ENCODE measurements at regions not wholly inside any gene's neighbourhood (a gene's known extent, or its start where the extent isn't known, plus 50 kb on each side); places are given as distances from the start of the nearest gene placed in this dataset.

- TF ChIP-seq FOXA2 (IDR thresholded peaks at IDR 0.05) = no peak
- TF ChIP-seq RAD21 (IDR thresholded peaks at IDR 0.05) = no peak
- TF ChIP-seq ZBTB33 (IDR thresholded peaks at IDR 0.05) = no peak
- TF ChIP-seq, protein P1, sequence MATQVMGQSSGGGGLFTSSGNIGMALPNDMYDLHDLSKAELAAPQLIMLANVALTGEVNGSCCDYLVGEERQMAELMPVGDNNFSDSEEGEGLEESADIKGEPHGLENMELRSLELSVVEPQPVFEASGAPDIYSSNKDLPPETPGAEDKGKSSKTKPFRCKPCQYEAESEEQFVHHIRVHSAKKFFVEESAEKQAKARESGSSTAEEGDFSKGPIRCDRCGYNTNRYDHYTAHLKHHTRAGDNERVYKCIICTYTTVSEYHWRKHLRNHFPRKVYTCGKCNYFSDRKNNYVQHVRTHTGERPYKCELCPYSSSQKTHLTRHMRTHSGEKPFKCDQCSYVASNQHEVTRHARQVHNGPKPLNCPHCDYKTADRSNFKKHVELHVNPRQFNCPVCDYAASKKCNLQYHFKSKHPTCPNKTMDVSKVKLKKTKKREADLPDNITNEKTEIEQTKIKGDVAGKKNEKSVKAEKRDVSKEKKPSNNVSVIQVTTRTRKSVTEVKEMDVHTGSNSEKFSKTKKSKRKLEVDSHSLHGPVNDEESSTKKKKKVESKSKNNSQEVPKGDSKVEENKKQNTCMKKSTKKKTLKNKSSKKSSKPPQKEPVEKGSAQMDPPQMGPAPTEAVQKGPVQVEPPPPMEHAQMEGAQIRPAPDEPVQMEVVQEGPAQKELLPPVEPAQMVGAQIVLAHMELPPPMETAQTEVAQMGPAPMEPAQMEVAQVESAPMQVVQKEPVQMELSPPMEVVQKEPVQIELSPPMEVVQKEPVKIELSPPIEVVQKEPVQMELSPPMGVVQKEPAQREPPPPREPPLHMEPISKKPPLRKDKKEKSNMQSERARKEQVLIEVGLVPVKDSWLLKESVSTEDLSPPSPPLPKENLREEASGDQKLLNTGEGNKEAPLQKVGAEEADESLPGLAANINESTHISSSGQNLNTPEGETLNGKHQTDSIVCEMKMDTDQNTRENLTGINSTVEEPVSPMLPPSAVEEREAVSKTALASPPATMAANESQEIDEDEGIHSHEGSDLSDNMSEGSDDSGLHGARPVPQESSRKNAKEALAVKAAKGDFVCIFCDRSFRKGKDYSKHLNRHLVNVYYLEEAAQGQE (IDR thresholded peaks at IDR 0.05) = no peak
- no peak for TF ChIP-seq TAF1 (conservative IDR thresholded peaks at IDR 0.05)
- no peak for TF ChIP-seq JUND (IDR thresholded peaks at IDR 0.05)
- TF ChIP-seq, protein P2, sequence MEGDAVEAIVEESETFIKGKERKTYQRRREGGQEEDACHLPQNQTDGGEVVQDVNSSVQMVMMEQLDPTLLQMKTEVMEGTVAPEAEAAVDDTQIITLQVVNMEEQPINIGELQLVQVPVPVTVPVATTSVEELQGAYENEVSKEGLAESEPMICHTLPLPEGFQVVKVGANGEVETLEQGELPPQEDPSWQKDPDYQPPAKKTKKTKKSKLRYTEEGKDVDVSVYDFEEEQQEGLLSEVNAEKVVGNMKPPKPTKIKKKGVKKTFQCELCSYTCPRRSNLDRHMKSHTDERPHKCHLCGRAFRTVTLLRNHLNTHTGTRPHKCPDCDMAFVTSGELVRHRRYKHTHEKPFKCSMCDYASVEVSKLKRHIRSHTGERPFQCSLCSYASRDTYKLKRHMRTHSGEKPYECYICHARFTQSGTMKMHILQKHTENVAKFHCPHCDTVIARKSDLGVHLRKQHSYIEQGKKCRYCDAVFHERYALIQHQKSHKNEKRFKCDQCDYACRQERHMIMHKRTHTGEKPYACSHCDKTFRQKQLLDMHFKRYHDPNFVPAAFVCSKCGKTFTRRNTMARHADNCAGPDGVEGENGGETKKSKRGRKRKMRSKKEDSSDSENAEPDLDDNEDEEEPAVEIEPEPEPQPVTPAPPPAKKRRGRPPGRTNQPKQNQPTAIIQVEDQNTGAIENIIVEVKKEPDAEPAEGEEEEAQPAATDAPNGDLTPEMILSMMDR (IDR thresholded peaks at IDR 0.05; ENCODE audit: low read depth, low read length, missing input control) = no peak
- TF ChIP-seq HNF4A (conservative IDR thresholded peaks at IDR 0.05) = no peak
- TF ChIP-seq NR2F2 (IDR thresholded peaks at IDR 0.05) = no peak
- TF ChIP-seq FOXA1 (IDR thresholded peaks at IDR 0.05) = no peak
- TF ChIP-seq RXRA (IDR thresholded peaks at IDR 0.05) = no peak
- no peak for TF ChIP-seq SP1 (IDR thresholded peaks at IDR 0.05)
- TF ChIP-seq EGR1 (IDR thresholded peaks at IDR 0.05; ENCODE audit: low read depth in 2 of 2) = no peak
- TF ChIP-seq, protein P3, sequence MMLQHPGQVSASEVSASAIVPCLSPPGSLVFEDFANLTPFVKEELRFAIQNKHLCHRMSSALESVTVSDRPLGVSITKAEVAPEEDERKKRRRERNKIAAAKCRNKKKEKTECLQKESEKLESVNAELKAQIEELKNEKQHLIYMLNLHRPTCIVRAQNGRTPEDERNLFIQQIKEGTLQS (IDR thresholded peaks at IDR 0.05) = no peak
- Histone ChIP-seq H3K27ac (ENCODE audit: low read depth in 1 of 2, low read length in 2 of 2) (no peak overlapping the region), H3K4me1 (ENCODE audit: control insufficient read depth in 4 of 4, insufficient read depth in 4 of 4, low read length in 3 of 4) (no peaks in the 10 kb centered on the region), H3K27me3 (ENCODE audit: control insufficient read depth in 4 of 4, insufficient read depth in 4 of 4, low read length in 3 of 4) (no peaks in the 10 kb centered on the region), H3K9me3 (ENCODE audit: control insufficient read depth in 4 of 4, low read length in 3 of 4) (peaks cover 0 to 8% (median under 1%) of the 10 kb centered on the region in 4 donors), H3K9ac (ENCODE audit: low read depth in 1 of 2, low read length in 2 of 2) (no peak overlapping the region), H3K4me3 (ENCODE audit: low read depth in 1 of 3, low read length in 3 of 3) (no peak overlapping the region), H3K36me3 (ENCODE audit: control insufficient read depth in 4 of 4, insufficient read depth in 3 of 4, low read depth in 1 of 4, low read length in 3 of 4) (no peaks in the 10 kb centered on the region)
- WGBS = 94% methylated on average over 41 of the region's 41 CpGs
- no peak for DNase-seq (ENCODE audit: low spot score)
These were observed 128.4 kb upstream of the FAM98A start for GRCh38 chr2:33727361-33728032.

GRCh38 chr2:33726415-33726814 lies 127.3 kb upstream of the FAM98A start:
- H3K9ac ChIP-seq (ENCODE audit: low read depth in 1 of 2, low read length in 2 of 2) = no peak overlapping the region
- H3K27me3 ChIP-seq (ENCODE audit: control insufficient read depth in 4 of 4, insufficient read depth in 4 of 4, low read length in 3 of 4) = peaks cover 0 to under 1% (median 0%) of the 10 kb centered on the region in 4 donors
- no peak for DNase-seq (ENCODE audit: low spot score)
- H3K9me3 ChIP-seq (ENCODE audit: control insufficient read depth in 4 of 4, low read length in 3 of 4) = peaks cover 0 to 8% (median under 1%) of the 10 kb centered on the region in 4 donors
- no peak overlapping the region for H3K4me3 ChIP-seq (ENCODE audit: low read depth in 1 of 3, low read length in 3 of 3)
- WGBS = 75% methylated on average over 8 of the region's 8 CpGs
- no peak overlapping the region for H3K27ac ChIP-seq (ENCODE audit: low read depth in 1 of 2, low read length in 2 of 2)
- no peaks in the 10 kb centered on the region for H3K4me1 ChIP-seq (ENCODE audit: control insufficient read depth in 4 of 4, insufficient read depth in 4 of 4, low read length in 3 of 4)
- no peaks in the 10 kb centered on the region for H3K36me3 ChIP-seq (ENCODE audit: control insufficient read depth in 4 of 4, insufficient read depth in 3 of 4, low read depth in 1 of 4, low read length in 3 of 4)
- TF ChIP-seq SP1 (IDR thresholded peaks at IDR 0.05) = no peak
- TF ChIP-seq, protein P3 (IDR thresholded peaks at IDR 0.05) = no peak
- TF ChIP-seq, protein P2 (IDR thresholded peaks at IDR 0.05; ENCODE audit: low read depth, low read length, missing input control) = no peak
- no peak for TF ChIP-seq JUND (IDR thresholded peaks at IDR 0.05)
- no peak for TF ChIP-seq HNF4A (conservative IDR thresholded peaks at IDR 0.05)
- TF ChIP-seq RXRA (IDR thresholded peaks at IDR 0.05) = no peak
- TF ChIP-seq FOXA2 (IDR thresholded peaks at IDR 0.05) = no peak
- no peak for TF ChIP-seq ZBTB33 (IDR thresholded peaks at IDR 0.05)
